Liver (tissue), 8 donors: ENCODE measurements at regions not wholly inside any gene's neighbourhood (a gene's known extent, or its start where the extent isn't known, plus 50 kb on each side); places are given as distances from the start of the nearest gene placed in this dataset.

Experiments
- DNase-seq: peaks from one replicate; pipeline ENCODE4 v3.0.0-alpha.2; 2017; ENCODE audit warnings: low spot score
- H3K27ac ChIP-seq, 2 donors: one replicate each; pipeline ENCODE4 v1.7.0; 2013; ENCODE audit warnings: inconsistent platforms in 2 of 2, low read length in 2 of 2, control low read depth in 1 of 2, low read depth in 1 of 2, mild to moderate bottlenecking in 1 of 2
- H3K27me3 ChIP-seq, 4 donors: one replicate each; pipeline versions ENCODE4 v1.6.1 to v1.7.0; 2013; ENCODE audit warnings: low read length in 3 of 4, inconsistent platforms in 1 of 4, mild to moderate bottlenecking in 1 of 4, moderate library complexity in 1 of 4; ENCODE audit not compliant: control insufficient read depth in 4 of 4, insufficient read depth in 4 of 4
- H3K36me3 ChIP-seq, 4 donors: one replicate each; pipeline versions ENCODE4 v1.6.1 to v1.7.0; 2013; ENCODE audit warnings: low read length in 3 of 4, mild to moderate bottlenecking in 3 of 4, low read depth in 1 of 4, moderate library complexity in 1 of 4; ENCODE audit not compliant: control insufficient read depth in 4 of 4, insufficient read depth in 3 of 4
- H3K4me1 ChIP-seq, 4 donors: one replicate each; pipeline versions ENCODE4 v1.6.1 to v1.7.0; 2013; ENCODE audit warnings: low read length in 3 of 4, mild to moderate bottlenecking in 3 of 4, moderate library complexity in 1 of 4; ENCODE audit not compliant: control insufficient read depth in 4 of 4, insufficient read depth in 4 of 4
- H3K4me3 ChIP-seq, 3 donors: one replicate each; pipeline versions ENCODE4 v1.6.1 to v1.7.0; 2013; ENCODE audit warnings: low read length in 3 of 3, control low read depth in 1 of 3, low read depth in 1 of 3, mild to moderate bottlenecking in 1 of 3
- H3K9ac ChIP-seq, 2 donors: one replicate each; pipeline ENCODE4 v1.7.0; 2013; ENCODE audit warnings: low read length in 2 of 2, mild to moderate bottlenecking in 2 of 2, moderate library complexity in 2 of 2, control low read depth in 1 of 2, low read depth in 1 of 2
- H3K9me3 ChIP-seq, 4 donors: one replicate each; pipeline versions ENCODE4 v1.6.1 to v1.7.0; 2013; ENCODE audit warnings: low read length in 3 of 4; ENCODE audit not compliant: control insufficient read depth in 4 of 4
- ATF3 ChIP-seq: IDR thresholded peaks from 2 replicates; pipeline ENCODE4 v1.6.1; 2016; ENCODE audit warnings: antibody characterized with exemption
- CTCF ChIP-seq: fragments of 150-350 bp; IDR thresholded peaks from 2 replicates; pipeline ENCODE4 v1.5.1; 2017; ENCODE audit warnings: improper control_type of control experiment, low read depth, low read length; ENCODE audit not compliant: missing input control
- EGR1 ChIP-seq, 2 donors: IDR thresholded peaks; 2 replicates each; pipeline ENCODE4 v1.6.1; 2016 to 2018; ENCODE audit warnings: antibody characterized with exemption in 2 of 2, low read depth in 2 of 2
- FOXA1 ChIP-seq: IDR thresholded peaks from 2 replicates; pipeline ENCODE4 v1.6.1; 2016; ENCODE audit warnings: antibody characterized with exemption
- FOXA2 ChIP-seq: IDR thresholded peaks from 2 replicates; pipeline ENCODE4 v1.6.1; 2016; ENCODE audit warnings: antibody characterized with exemption
- GABPA ChIP-seq, 2 donors: IDR thresholded peaks in 1 of 2; conservative IDR thresholded peaks in 1 of 2; 2 replicates each; pipeline ENCODE4 v1.6.1; 2016; ENCODE audit warnings: antibody characterized with exemption in 2 of 2, mild to moderate bottlenecking in 1 of 2, moderate library complexity in 1 of 2
- HNF4A ChIP-seq, 2 donors: conservative IDR thresholded peaks; 2 replicates each; pipeline ENCODE4 v1.6.1; 2016; ENCODE audit warnings: antibody characterized with exemption in 2 of 2, mild to moderate bottlenecking in 2 of 2
- HNF4G ChIP-seq: IDR thresholded peaks from 2 replicates; pipeline ENCODE4 v1.6.1; 2016; ENCODE audit warnings: antibody characterized with exemption
- JUND ChIP-seq, 2 donors: IDR thresholded peaks; 2 replicates each; pipeline ENCODE4 v1.6.1; 2016; ENCODE audit warnings: antibody characterized with exemption in 2 of 2
- MAX ChIP-seq: IDR thresholded peaks from 2 replicates; pipeline ENCODE4 v1.6.1; 2016; ENCODE audit warnings: antibody characterized with exemption
- NR2F2 ChIP-seq: IDR thresholded peaks from 2 replicates; pipeline ENCODE4 v1.6.1; 2016; ENCODE audit warnings: antibody characterized with exemption
- RAD21 ChIP-seq, 2 donors: IDR thresholded peaks; 2 replicates each; pipeline ENCODE4 v1.6.1; 2016; ENCODE audit warnings: antibody characterized with exemption in 2 of 2, mild to moderate bottlenecking in 2 of 2
- REST ChIP-seq: IDR thresholded peaks from 2 replicates; pipeline ENCODE4 v1.6.1; 2016; ENCODE audit warnings: antibody characterized with exemption, mild to moderate bottlenecking
- RXRA ChIP-seq, 2 donors: IDR thresholded peaks; 2 replicates each; pipeline ENCODE4 v1.6.1; 2017 to 2018; ENCODE audit warnings: antibody characterized with exemption in 2 of 2, mild to moderate bottlenecking in 1 of 2
- SP1 ChIP-seq: IDR thresholded peaks from 2 replicates; pipeline ENCODE4 v1.6.1; 2018; ENCODE audit warnings: antibody characterized with exemption, mild to moderate bottlenecking
- TAF1 ChIP-seq: conservative IDR thresholded peaks from 2 replicates; pipeline ENCODE4 v1.6.1; 2016; ENCODE audit warnings: antibody characterized with exemption, mild to moderate bottlenecking
- YY1 ChIP-seq: IDR thresholded peaks from 2 replicates; pipeline ENCODE4 v1.6.1; 2016; ENCODE audit warnings: antibody characterized with exemption, mild to moderate bottlenecking
- ZBTB33 ChIP-seq: IDR thresholded peaks from 2 replicates; pipeline ENCODE4 v1.6.1; 2016; ENCODE audit warnings: antibody characterized with exemption
- WGBS: extraction: QIAGEN DNeasy Blood & Tissue Kit; methylation state at CpG from one replicate; pipeline ENCODE4 v1.1.7; 2013; 5-methylcytosine and 5-hydroxymethylcytosine counted together
- donor health status: healthy.
- donor health status: healthy.
- donor health status: healthy.
- donor health status: healthy.
- donor health status: healthy.

GRCh38 chr5:19098434-19098833, 889.6 kb downstream of the CDH18 start:
- peaks cover 0 to 3% (median 0%) of the 10 kb centered on the region in 4 donors for H3K9me3 ChIP-seq
- no peaks in the 10 kb centered on the region for H3K27me3 ChIP-seq
- DNase-seq = no peak
- no peak overlapping the region for H3K9ac ChIP-seq
- no peaks in the 10 kb centered on the region for H3K36me3 ChIP-seq
- no peak for TF ChIP-seq RAD21 (IDR thresholded peaks at IDR 0.05)
- TF ChIP-seq NR2F2 = no peak
- TF ChIP-seq JUND (IDR thresholded peaks at IDR 0.05) = no peak
- no peak for TF ChIP-seq HNF4G
- no peak for TF ChIP-seq REST
- no peak for TF ChIP-seq HNF4A (conservative IDR thresholded peaks at IDR 0.05)
- TF ChIP-seq ZBTB33 = no peak
- no peak for TF ChIP-seq ATF3
- TF ChIP-seq FOXA2 = no peak
- TF ChIP-seq FOXA1 = no peak
- no peak for TF ChIP-seq GABPA (IDR thresholded peaks at IDR 0.05 in 1 of 2, conservative IDR thresholded peaks at IDR 0.05 in 1 of 2)
- TF ChIP-seq RXRA (IDR thresholded peaks at IDR 0.05) = no peak
- TF ChIP-seq TAF1 = no peak
- no peak for TF ChIP-seq CTCF
- no peak for TF ChIP-seq MAX
- no peak overlapping the region for H3K27ac ChIP-seq
- no peaks in the 10 kb centered on the region for H3K4me1 ChIP-seq
- no peak overlapping the region for H3K4me3 ChIP-seq

GRCh38 chr5:19099195-19099594, 888.8 kb downstream of the CDH18 start:
- H3K4me3 ChIP-seq = no peak overlapping the region
- 67% methylated on average over 1 of the region's 1 CpG for WGBS
- H3K27me3 ChIP-seq = no peaks in the 10 kb centered on the region
- no peaks in the 10 kb centered on the region for H3K9me3 ChIP-seq
- no peak overlapping the region for H3K9ac ChIP-seq
- H3K4me1 ChIP-seq = no peaks in the 10 kb centered on the region
- H3K36me3 ChIP-seq = no peaks in the 10 kb centered on the region
- no peak overlapping the region for H3K27ac ChIP-seq
- no peak for DNase-seq
- TF ChIP-seq YY1 (no peak), GABPA (IDR thresholded peaks at IDR 0.05 in 1 of 2, conservative IDR thresholded peaks at IDR 0.05 in 1 of 2) (no peak), RXRA (IDR thresholded peaks at IDR 0.05) (no peak), FOXA2 (no peak), FOXA1 (no peak), JUND (IDR thresholded peaks at IDR 0.05) (no peak), NR2F2 (no peak), ZBTB33 (no peak), REST (no peak), TAF1 (no peak), EGR1 (IDR thresholded peaks at IDR 0.05; ENCODE audit: low read depth in 2 of 2) (no peak), SP1 (no peak), RAD21 (IDR thresholded peaks at IDR 0.05) (no peak)
